ENCODE measurements at regions not wholly inside any gene's neighbourhood (a gene's known extent, or its start where the extent isn't known, plus 50 kb on each side); places are given as distances from the start of the nearest gene placed in this dataset.
"Not testable (repeated sequence)": the region's sequence is repeated elsewhere in the genome, so short reads cannot be mapped to it uniquely, and the experiment has no call there.

DNA sequence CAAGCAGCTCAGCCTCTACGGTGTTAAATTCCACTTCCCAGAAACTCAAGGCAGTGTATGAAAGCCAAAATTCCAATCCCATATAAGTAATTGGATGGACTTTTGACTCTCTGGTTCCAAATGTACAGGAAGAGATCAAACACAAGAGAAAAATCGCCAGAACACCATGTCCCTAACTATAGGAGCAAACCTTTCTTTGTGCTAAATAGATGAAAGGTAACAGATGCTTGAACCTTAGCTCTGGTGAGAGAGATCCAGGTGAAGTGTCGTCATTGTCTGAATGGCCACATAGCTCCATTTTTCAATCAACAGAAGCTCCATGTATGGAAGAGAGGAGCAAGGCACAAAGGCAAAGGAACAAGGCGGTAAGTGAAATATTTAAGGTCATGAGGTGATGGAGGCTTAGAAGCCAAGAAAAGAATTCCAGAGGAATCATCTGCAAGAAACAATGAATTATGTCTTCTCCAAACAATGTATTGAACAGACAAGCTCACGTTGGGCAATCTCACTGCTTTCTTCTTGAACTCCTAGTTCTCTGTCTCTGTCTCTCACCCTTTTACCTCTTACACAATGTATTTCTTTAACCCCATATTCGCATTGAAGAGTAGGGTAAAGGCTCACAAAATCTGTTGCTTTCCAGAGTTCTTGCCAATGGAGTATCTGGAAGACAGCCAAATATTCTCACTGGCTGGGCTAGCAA is 585.1 kb downstream of the GATA3 start:
- DNase-seq, result no peak

DNA sequence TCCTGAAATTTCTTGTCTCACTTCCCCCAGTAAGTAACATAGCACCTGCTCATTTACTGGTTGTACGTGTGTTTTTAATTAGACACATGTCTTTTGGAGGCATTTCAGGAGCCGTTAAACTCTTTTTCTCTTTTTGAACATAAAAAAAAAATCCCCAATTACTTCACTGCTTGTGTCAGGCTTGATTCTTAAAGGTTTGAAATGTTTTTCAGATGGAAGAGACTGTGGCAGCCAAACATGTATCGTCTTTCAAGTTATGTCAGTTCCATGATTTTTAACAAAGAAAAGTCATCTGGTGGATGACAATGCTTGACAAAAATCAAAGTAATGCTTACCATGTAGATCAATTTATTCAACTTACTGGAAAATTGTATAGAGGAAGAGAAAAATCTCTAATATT is 585.8 kb downstream of the GATA3 start:
- DNase-seq, result no peak

DNA sequence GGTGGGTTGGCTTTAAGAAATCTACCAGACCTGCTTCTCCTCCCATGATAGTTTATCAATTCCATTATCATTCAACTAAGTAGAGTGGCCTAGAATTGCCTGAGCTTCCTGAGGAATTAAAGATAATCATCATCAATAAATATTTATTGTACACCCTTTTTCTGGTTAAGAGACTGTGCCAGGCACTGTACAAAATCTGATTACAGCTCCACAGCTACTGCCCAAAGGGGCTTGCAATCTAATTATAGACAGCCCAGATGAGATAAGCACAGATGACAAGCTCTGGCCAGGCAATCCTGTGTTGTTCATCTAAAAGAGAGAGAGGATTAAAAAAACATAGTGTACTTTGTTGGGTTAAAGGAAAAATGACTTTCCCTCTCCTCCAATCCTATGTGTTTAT is 586.4 kb downstream of the GATA3 start:
- DNase-seq, result no peak

DNA sequence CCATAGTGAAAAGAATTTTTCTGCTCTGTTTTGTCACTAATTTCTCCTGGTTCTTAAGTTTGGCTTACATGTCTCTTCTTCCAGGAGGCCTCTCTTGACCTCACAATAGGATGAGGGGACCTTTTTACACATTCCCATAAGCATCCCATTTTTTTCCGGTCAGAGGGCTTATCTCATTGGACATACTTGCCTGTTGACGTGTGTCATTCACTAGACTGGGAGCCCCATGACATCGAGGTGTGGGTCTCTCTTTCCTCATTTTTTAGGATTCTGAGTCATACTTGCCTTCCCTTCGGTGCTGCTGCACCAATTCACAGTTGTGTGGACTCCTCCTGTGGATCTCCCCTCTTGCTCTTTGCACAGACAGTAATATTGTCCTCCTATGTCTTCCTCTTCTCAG is 601.8 kb downstream of the GATA3 start:
- DNase-seq, result no peak

DNA sequence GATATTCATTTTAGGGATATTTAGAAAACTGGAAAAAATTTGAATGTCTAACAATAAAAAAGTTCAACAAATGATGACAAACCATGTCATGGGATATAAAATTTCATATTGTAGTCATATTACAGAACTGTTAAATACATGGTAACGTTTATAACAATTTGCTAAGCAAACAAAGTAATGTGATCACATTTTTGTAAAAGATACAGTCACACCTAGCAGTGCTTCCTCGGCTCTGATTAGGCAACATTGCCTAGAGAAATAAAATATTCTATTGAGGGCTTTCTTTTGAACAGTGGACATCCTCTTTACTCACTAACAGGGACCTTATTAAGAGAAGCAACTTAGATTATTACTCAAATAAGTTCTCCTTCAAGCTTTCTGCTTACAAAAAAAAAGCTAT is 605.5 kb downstream of the GATA3 start:
- DNase-seq, result no peak

DNA sequence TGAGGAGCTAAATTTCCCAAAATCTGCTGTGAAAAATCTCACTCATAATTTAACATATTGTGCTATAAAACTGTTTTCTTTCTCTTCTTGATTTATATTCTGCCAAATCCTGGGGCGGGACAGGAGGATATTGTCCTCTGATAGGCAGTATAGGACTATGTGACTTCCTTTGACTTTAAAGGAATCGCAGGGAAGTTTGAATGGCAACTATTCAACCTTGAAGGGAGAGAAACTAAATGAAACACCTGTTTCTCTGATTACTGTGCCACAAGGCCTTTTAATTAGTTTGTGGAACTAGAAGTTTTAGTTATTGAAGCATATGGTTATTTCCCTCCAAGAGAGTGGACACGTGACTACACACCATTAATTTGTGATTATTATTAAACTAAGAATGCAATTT is 607.4 kb downstream of the GATA3 start:
- no peak for DNase-seq

DNA sequence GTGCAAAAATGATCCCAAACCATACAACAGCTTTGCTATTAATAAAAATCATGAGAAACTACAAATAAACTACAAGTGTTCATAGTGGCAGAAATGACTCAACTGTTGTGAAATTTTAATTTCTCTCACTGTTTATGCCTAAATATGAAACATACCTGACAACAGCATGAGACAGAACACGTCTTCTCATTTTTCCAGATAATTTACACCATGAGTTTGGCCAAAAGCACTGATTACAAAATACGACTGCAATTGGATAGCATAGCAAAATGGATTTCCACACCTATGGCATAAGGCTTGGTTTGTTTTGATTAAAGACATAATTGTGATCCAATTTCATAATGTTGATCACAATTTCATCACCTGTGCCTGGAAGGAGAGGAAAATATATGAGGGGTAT is 608.6 kb downstream of the GATA3 start:
- no peak for DNase-seq

DNA sequence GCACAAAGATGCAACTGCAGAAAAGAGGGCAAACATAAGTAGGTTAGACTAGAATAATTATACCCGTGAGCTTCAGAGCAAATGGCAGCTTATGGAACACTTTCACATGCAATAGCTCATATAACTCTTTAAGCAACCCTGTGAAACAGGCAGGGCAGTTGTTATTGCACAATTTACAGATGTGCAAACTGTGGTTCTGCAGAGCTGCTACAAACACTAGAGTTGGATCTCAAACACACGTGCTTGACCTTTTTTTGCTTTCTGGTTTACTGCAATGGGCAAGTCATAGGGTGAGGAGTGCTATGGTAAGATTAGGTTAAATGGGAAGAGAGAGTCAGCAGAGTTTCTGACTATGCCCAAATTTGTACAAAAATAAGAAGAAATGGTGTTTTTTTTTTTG is 610.8 kb downstream of the GATA3 start:
- no peak for DNase-seq

DNA sequence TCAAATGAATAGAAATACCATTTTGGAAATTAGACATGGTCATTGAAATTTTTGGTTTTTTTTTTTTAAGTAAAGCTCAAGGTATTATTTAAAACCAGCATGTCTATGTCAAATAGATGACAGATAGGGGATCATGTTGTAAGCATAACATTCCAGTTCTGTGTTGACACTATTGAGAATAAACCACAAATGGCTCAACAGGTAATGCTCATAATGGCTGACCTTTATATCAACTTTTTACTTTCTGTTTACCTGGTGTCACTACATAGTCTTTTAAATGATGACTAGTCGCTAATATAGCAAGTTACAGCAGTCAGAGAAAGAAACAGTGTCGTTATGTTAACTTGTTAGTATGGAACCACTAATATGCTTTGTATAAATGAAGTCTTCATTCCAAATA is 616.0 kb downstream of the GATA3 start:
- no peak for DNase-seq

DNA sequence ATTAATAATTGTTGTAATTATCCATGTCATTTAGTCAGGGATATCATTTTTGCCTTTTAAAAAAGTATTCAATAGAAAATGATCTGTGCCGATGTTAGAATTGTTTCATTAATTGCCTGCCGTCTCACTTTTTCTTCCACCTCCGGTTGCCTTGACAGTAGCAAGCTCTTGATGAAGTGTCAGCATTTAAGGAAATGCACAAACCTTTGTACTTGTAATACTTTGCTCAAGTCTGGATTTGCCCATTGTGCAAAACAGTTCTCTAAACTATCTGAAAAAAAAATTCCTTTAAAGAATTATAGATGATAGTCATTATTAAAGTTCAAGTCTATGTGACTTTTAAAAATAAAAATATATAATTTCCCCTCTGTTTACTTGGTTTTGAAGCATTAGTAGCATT is 619.7 kb downstream of the GATA3 start:
- DNase-seq, result no peak

DNA sequence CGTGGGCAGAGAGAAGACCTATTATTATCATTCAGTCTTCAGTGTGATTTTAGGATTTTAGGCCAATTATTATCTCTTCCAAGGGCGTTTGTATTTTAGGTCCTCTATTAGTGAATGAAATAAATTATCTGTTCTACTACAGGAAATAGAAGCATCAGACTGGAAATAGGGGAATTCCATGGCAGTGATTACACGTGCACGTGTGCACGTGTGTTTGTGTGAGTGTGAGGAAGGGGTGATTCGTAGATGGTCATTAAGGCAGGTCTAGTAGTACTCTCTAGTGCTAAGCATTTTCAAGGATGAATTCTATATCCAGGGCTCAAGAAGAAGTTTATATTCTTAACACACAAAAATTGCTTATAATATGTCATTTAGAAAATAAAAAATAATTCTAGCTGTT is 623.2 kb downstream of the GATA3 start:
- DNase-seq, result no peak

DNA sequence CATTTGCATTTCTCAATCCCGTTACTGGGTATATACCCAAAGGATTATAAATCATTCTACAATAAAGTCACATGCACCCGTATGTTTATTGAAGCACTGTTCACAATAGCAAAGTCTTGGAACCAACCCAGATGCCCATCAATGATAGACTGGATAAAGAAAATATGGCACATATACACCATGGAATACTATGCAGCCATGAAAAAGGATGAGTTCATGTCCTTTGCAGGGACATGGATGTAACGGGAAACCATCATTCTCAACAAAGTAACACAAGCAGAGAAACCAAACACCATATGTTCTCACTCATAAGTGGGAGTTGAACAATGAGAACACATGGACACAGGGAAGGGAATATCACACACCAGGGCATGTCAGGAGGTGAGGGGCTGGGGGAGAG is 630.4 kb downstream of the GATA3 start:
- DNase-seq, result not testable (repeated sequence)

DNA sequence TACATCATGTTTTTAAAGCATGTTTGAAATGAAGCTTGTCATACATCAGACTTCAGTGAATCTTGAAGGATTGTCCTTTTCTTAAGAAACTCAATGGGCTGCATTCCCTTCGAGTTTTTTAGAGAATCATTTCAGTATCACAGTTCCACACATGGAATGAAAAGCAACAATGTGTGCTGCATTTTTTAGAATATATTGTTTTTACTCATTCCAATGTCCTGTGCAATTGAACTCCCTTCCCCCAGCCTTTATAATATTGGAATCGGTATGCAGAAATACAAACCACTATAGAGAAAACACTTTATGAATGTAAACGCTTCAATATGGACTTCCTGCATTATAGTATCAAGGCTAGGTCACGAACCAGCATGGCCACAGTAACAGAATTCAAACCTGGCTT is 634.4 kb downstream of the GATA3 start:
- DNase-seq, result no peak

DNA sequence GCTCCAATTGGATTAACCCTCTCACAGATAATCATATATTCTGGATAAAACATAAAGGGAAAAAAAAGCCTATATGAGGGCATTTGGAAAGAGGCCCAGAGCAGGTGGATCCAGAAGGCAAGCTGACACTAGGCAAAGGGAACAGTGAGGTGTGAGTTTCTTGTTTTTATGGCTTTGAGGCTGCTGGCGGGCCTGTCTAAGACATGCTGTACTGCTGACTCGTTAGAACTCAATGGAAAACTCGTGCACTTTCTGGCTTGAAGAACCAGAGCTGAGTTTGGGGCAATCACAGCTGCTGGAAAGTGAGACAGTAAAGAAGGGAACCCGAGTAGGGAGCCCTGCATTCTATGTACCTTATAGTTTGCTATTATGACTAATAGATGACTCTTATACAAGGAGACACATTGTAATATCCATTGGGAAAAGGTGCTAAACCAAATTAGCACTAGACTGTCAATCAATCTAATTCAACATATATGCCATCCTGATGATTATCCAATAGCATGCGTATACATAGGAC is 637.1 kb downstream of the GATA3 start:
- DNase-seq, result no peak

DNA sequence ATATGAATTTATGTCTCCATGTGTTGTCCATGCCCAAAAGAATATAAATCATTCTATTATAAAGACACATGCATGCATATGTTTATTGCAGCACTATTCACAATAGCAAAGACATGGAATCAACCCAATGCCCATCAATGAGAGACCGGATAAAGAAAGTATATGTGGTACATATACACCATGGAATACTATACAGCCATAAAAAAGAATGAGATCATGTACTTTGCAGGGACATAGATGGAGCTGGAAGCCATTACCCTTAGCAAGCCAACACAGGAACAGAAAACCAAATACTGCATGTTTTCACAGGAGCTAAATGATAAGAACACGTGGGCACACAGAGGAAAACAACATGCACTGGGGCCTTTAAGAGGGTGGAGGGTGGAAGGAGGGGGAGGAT is 639.1 kb downstream of the GATA3 start:
- not testable (repeated sequence) for DNase-seq

DNA sequence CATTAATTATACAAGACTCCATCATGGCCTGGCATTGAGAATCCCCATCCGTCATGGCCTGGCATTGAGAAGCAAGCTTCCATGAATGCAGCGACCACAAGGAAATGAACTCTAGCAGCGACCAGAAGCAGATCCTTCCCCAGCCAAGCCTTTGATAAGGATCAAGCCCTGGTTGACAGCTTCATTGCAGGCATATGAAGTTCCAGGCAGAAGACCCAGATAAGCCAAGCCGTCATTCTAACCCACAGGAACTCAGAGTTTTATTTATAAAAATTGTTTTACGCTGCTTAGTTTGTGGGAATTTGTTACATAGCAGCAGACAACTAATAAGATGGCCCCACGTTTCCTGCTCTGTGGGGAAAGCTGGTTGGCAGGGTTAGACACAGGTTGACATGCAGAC is 642.3 kb downstream of the GATA3 start:
- DNase-seq, result no peak

DNA sequence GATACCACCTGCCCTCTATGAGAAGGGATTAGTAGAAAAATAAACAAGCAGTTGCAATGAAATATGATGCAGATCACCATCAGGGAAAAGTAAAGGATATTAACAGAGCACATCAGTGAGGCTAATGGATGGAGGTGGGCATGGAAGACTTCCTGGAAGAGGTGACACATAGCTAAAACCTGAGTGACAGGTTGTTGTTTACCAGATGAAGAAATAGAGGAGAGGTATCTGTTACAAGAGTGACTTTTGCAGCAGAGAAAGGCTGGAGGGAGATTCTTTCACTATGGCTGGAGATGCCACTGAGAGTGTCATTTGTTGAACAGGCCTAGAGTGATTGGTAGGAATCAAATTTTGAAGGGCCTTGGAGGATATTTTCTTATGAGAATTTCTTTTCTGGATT is 646.2 kb downstream of the GATA3 start:
- DNase-seq, result no peak

DNA sequence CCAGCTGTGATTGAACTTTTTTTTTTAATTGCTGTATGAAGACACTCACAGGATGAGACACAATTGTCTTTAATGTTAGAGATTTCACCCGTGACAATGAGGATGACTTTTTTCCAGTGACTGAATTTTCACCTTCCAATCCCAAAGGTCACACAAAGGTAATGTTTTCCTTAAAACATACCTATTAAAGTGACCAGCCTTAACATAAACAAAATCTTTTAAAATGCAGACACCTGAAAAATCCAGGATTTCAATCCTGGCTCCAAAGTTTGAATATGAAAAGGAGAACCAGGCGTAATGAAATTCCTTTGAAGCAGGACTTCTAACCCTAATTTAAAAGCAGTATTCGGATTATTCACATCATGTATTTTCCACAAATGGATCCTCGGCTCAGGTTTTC is 647.7 kb downstream of the GATA3 start:
- no peak for DNase-seq

DNA sequence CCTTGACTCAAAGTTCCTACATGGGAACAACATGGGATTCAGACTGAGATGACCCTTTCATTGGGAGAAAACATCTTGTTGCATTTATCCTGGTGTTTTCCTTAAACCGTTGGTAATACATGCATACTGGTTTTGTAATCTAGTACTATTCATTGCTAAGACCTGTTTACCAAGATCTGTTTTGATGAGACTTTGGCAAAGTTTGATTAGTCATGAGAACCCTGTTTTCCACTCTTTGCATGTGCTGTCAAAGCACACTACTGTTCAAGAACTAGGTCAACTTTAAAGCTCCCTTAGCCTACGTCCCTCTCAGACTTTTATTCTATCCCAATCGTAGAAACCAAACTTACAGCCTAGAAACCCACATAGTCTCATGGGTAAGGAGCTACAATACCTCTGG is 650.9 kb downstream of the GATA3 start:
- no peak for DNase-seq

DNA sequence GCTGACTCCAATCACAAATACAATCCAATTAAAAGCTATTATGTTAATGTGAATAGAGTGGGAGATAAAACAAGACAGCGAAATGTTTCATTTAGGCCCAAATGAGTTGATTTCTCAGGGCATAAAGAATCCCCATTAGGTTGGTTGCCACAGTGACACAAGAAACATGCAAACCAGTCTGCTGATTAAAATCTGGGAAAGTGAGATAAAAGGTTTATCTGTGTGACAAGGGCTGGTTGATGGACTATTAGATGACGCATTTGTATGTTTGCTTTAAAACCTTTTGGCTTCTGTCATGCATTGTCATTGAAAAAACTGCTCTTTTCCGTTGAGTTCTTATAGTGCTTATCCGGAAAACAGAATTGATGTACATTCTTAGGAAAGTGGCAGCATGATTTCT is 658.2 kb downstream of the GATA3 start:
- no peak for DNase-seq

DNA sequence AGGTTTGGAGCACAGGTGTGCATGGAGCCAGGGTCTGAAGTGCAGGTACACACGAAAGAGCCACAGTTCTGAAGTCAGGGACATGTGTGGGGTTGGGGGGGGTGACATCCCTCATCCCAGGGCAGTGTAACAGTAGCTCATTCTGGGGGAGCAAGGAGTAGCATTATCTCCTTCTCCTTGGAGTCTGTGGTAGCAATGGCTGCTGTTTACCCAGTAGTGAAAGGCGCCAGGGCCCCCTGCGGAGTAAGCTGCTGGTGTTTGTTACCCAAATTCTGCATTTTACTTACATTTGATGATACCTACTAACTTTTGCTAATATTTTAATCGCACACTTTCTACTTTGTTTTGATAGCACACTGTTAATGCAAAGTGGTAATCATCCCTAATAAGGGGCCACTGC is 665.5 kb downstream of the GATA3 start:
- DNase-seq, result no peak

DNA sequence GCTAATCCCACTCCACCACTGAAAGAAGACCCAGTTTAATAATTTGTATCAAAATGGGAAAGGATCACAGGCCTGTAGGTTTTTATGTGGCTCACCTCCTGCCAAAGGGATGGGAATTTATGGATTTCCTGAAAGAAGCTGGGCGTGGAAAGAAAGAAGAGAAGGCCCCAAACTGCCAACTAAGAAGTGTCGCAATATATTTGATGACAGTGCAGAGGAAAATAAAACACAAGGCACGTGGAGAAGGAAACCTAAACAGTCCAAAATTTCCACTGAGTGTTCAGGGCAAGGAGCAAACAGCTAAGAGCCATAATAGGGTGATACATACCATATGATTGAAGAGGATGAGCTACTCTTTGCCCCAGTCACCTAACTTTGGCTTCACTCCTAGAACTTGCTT is 667.2 kb downstream of the GATA3 start:
- no peak for DNase-seq

DNA sequence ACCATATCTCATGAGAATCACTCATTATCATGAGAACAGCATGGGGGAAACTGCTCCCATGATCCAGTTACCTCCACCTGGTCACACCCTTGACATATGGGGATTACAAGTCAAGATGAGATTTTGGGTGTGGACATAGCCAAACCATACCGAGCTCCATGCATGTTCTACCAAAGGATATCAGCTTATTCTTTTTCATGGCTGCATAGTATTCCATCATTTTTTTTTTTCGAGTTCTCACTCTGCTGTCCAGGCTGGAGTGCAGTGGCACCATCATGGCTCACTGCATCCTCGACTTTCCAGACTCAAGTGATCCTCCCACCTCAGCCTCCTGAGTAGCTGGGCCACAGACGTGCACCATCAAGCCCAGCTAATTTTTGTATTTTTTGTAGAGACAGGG is 668.3 kb downstream of the GATA3 start:
- DNase-seq, result no peak

DNA sequence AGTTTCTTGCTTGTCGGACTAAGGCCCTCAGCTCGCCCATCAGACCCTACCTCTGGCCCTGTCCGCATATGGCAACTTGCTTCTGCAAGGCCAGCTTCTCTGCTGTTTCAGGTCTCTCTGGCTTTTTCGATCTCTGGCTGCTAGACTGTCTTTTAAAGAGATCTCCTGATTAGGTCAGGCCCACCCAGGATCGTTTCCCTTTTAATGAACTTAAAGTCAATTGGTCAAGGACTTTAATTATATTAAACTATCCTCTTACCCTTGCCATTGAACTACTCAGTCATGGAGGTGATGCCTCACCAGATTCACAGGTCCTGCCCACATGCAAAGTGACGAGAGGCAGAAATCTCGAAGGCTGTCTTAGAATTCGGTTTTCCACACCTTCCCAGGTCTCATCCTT is 670.9 kb downstream of the GATA3 start:
- no peak for DNase-seq

DNA sequence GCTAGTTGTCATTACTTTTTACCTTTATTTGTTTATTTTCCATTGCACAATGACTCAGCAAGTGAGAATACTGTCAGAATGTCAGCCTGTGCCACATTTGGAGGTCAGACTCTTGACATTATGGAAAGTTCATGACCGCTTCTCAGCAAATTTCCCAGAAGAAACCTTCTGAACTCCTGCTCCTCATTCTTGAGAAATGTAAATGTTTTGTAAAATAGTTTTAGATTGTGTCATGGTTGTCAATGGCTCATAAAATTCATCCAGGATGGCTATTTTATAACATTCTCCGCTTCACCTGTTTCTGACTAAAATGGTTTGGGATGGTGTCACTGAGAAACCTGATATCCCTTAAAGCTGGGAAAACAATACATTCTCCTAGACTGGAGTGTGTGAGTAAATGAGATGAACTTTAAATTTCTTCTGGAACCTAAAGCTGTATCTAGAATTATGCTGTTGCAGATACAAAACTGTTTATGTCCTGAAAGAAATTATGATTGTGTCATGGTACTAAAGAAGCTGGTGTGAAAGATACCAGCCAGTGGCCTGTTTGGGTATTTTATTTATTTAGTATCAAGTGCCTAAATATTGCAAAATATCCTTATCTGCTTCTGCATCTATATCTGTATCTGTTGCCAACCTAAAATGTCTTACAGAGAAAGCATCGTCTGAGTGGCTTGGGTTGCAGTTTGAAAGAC is 671.7 kb downstream of the GATA3 start:
- no peak for DNase-seq

Measured in amniotic stem cell (primary cell).